HEK293 (cell line): ENCODE measurements at regions not wholly inside any gene's neighbourhood (a gene's known extent, or its start where the extent isn't known, plus 50 kb on each side); places are given as distances from the start of the nearest gene placed in this dataset.

ENCODE experiments used
- CTCF ChIA-PET: fragments of 350-600 bp; formaldehyde crosslinking; extraction: SDS; loops from one replicate; lab custom pipeline; 2021; ENCODE audit warnings: antibody characterized with exemption; lab: Yijun Ruan, JAX
- POLR2A ChIA-PET: fragments of 300-600 bp; formaldehyde crosslinking; extraction: SDS; loops from one replicate; lab custom pipeline; 2020; ENCODE audit warnings: antibody characterized with exemption, inconsistent platforms; lab: Yijun Ruan, JAX
- H3K27ac ChIP-seq: fragments of 200-500 bp; sonication (Bioruptor generic); 2 replicates; pipeline ENCODE4 v1.5.1; 2014; ENCODE audit warnings: low read depth, low read length, control low read depth, inconsistent platforms; ENCODE audit errors: extremely low read depth
- H3K36me3 ChIP-seq, 2 experiments: fragments of 200-500 bp in 1 of 2; sonication (Bioruptor generic) in 1 of 2; 1 replicate in 1 of 2; 2 replicates in 1 of 2; pipeline ENCODE4 v1.5.1; 2014 to 2017; ENCODE audit warnings: inconsistent platforms in 2 of 2, low read length in 2 of 2; ENCODE audit not compliant: control insufficient read depth in 2 of 2, insufficient read depth in 1 of 2
- H3K4me1 ChIP-seq: fragments of 200-500 bp; sonication (Bioruptor generic); 2 replicates; pipeline ENCODE4 v1.5.1; 2014; ENCODE audit warnings: mild to moderate bottlenecking, low read length, inconsistent platforms; ENCODE audit not compliant: control insufficient read depth, insufficient read depth
- H3K4me3 ChIP-seq: 2 replicates; pipeline ENCODE4 v1.5.1; 2011; ENCODE audit warnings: low read depth, mild to moderate bottlenecking, control low read depth, low read length, moderate library complexity
- H3K9me3 ChIP-seq: fragments of 200-500 bp; sonication (Bioruptor generic); 2 replicates; pipeline ENCODE4 v1.5.1; 2014; ENCODE audit warnings: low read depth, low read length, inconsistent platforms; ENCODE audit not compliant: control insufficient read depth, insufficient read depth
- GLI2 ChIP-seq: fragments of 450-650 bp; formaldehyde crosslinking; IDR thresholded peaks from 2 replicates; pipeline ENCODE4; 2017; ENCODE audit warnings: missing biosample characterization, missing genetic modification characterization, low read depth, borderline replicate concordance
- HOXC10 ChIP-seq: sonication (generic); formaldehyde crosslinking; IDR thresholded peaks from 2 replicates; pipeline ENCODE4 v1.8.1; 2023; ENCODE audit warnings: mild to moderate bottlenecking, missing genetic modification reagents
- MYNN ChIP-seq: fragments of 450-650 bp; formaldehyde crosslinking; IDR thresholded peaks from 2 replicates; pipeline ENCODE4 v1.5.1; 2016; ENCODE audit warnings: missing biosample characterization, missing genetic modification characterization, borderline replicate concordance
- SALL2 ChIP-seq: fragments of 450-650 bp; formaldehyde crosslinking; IDR thresholded peaks from 2 replicates; pipeline ENCODE4 v1.5.0; 2017; ENCODE audit warnings: missing biosample characterization, mild to moderate bottlenecking, missing genetic modification characterization, borderline replicate concordance
- TCF7L2 ChIP-seq: IDR thresholded peaks from 2 replicates; pipeline ENCODE4 v1.6.1; 2011; ENCODE audit warnings: low read depth, mild to moderate bottlenecking, inconsistent platforms, low read length, moderate library complexity, borderline replicate concordance
- ZBTB10 ChIP-seq: fragments of 450-650 bp; formaldehyde crosslinking; IDR thresholded peaks from 2 replicates; pipeline ENCODE4 v1.5.1; 2016; ENCODE audit warnings: missing biosample characterization, missing genetic modification characterization
- ZFP37 ChIP-seq: fragments of 450-650 bp; formaldehyde crosslinking; IDR thresholded peaks from 2 replicates; pipeline ENCODE4 v1.5.1; 2016; ENCODE audit warnings: missing biosample characterization, missing genetic modification characterization
- ZNF10 ChIP-seq: fragments of 450-650 bp; formaldehyde crosslinking; IDR thresholded peaks from 2 replicates; pipeline ENCODE4 v1.5.1; 2017; ENCODE audit warnings: missing biosample characterization, missing genetic modification characterization
- ZNF138 ChIP-seq: fragments of 450-650 bp; formaldehyde crosslinking; IDR thresholded peaks from 2 replicates; pipeline ENCODE4 v1.5.1; 2016; ENCODE audit warnings: missing biosample characterization, missing genetic modification characterization, borderline replicate concordance
- ZNF140 ChIP-seq: fragments of 450-650 bp; formaldehyde crosslinking; IDR thresholded peaks from 2 replicates; pipeline ENCODE4 v1.5.1; 2016; ENCODE audit warnings: missing biosample characterization, missing genetic modification characterization
- ZNF155 ChIP-seq: fragments of 450-650 bp; formaldehyde crosslinking; IDR thresholded peaks from 2 replicates; pipeline ENCODE4 v1.5.1; 2016; ENCODE audit warnings: missing biosample characterization, missing genetic modification characterization
- ZNF221 ChIP-seq: fragments of 450-650 bp; formaldehyde crosslinking; IDR thresholded peaks from 2 replicates; pipeline ENCODE4 v1.5.1; 2017; ENCODE audit warnings: missing biosample characterization, missing genetic modification characterization, borderline replicate concordance
- ZNF324 ChIP-seq: fragments of 450-650 bp; formaldehyde crosslinking; IDR thresholded peaks from 2 replicates; pipeline ENCODE4 v1.5.1; 2016; ENCODE audit warnings: missing biosample characterization, missing genetic modification characterization
- ZNF341 ChIP-seq: fragments of 450-650 bp; formaldehyde crosslinking; IDR thresholded peaks from 2 replicates; pipeline ENCODE4; 2016; ENCODE audit warnings: low read depth, missing biosample characterization, missing genetic modification characterization
- ZNF398 ChIP-seq: fragments of 450-650 bp; formaldehyde crosslinking; IDR thresholded peaks from 2 replicates; pipeline ENCODE4 v1.5.1; 2017; ENCODE audit warnings: missing biosample characterization, missing genetic modification characterization
- ZNF510 ChIP-seq: fragments of 450-650 bp; formaldehyde crosslinking; IDR thresholded peaks from 2 replicates; pipeline ENCODE4 v1.5.1; 2018; ENCODE audit warnings: mild to moderate bottlenecking, missing genetic modification characterization, missing biosample characterization; ENCODE audit not compliant: insufficient replicate concordance
- ZNF513 ChIP-seq: fragments of 450-650 bp; IDR thresholded peaks from 2 replicates; pipeline ENCODE4 v1.5.1; 2018; ENCODE audit warnings: missing biosample characterization, missing genetic modification characterization
- ZNF530 ChIP-seq: fragments of 450-650 bp; formaldehyde crosslinking; IDR thresholded peaks from 2 replicates; pipeline ENCODE4 v1.5.1; 2016; ENCODE audit warnings: low read depth, missing biosample characterization, missing genetic modification characterization
- ZNF596 ChIP-seq: fragments of 450-650 bp; IDR thresholded peaks from 2 replicates; pipeline ENCODE4 v1.5.0; 2018; ENCODE audit warnings: missing biosample characterization, mild to moderate bottlenecking, missing genetic modification characterization, moderate library complexity
- ZNF600 ChIP-seq: fragments of 450-650 bp; formaldehyde crosslinking; IDR thresholded peaks from 2 replicates; pipeline ENCODE4 v1.5.1; 2016; ENCODE audit warnings: missing biosample characterization, missing genetic modification characterization
- ZNF629 ChIP-seq: fragments of 450-650 bp; formaldehyde crosslinking; IDR thresholded peaks from 2 replicates; pipeline ENCODE4 v1.5.1; 2017; ENCODE audit warnings: missing biosample characterization, missing genetic modification characterization
- ZNF654 ChIP-seq: fragments of 450-650 bp; formaldehyde crosslinking; IDR thresholded peaks from 2 replicates; pipeline ENCODE4 v1.5.1; 2016; ENCODE audit warnings: low read depth, missing biosample characterization, missing genetic modification characterization
- ZNF701 ChIP-seq: fragments of 450-650 bp; formaldehyde crosslinking; IDR thresholded peaks from 2 replicates; pipeline ENCODE4 v1.5.1; 2016; ENCODE audit warnings: missing biosample characterization, missing genetic modification characterization
- ZNF747 ChIP-seq: fragments of 450-650 bp; formaldehyde crosslinking; IDR thresholded peaks from 2 replicates; pipeline ENCODE4 v1.5.1; 2016; ENCODE audit warnings: missing biosample characterization, missing genetic modification characterization
- ZNF76 ChIP-seq: fragments of 450-650 bp; formaldehyde crosslinking; IDR thresholded peaks from 2 replicates; pipeline ENCODE4; 2016; ENCODE audit warnings: low read depth, missing biosample characterization, missing genetic modification characterization, borderline replicate concordance
- ZNF792 ChIP-seq: fragments of 450-650 bp; formaldehyde crosslinking; IDR thresholded peaks from 2 replicates; pipeline ENCODE4 v1.5.1; 2016; ENCODE audit warnings: missing biosample characterization, missing genetic modification characterization
- ZSCAN5A ChIP-seq: fragments of 450-650 bp; formaldehyde crosslinking; IDR thresholded peaks from 2 replicates; pipeline ENCODE4 v1.5.1; 2016; ENCODE audit warnings: missing biosample characterization, missing genetic modification characterization

- no peak overlapping the region for H3K27ac ChIP-seq
- TF ChIP-seq ZNF10 = no peak
- no peak for TF ChIP-seq ZNF341 (tag by site-specific recombination)
- TF ChIP-seq ZFP37 = no peak
- TF ChIP-seq HOXC10 (CRISPR knock-in tag) = no peak
- TF ChIP-seq ZNF701 (tag by site-specific recombination) = no peak
- TF ChIP-seq ZNF221 (tag by site-specific recombination) = no peak
- no peak for TF ChIP-seq ZNF510 (tag by site-specific recombination)
- no peak for TF ChIP-seq SALL2
- no peak for TF ChIP-seq ZBTB10 (tag by site-specific recombination)
- no peak for TF ChIP-seq ZNF747 (tag by site-specific recombination)
- TF ChIP-seq ZNF138 (tag by site-specific recombination) = no peak
- TF ChIP-seq ZNF654 (tag by site-specific recombination) = no peak
- no peak for TF ChIP-seq ZNF629 (tag by site-specific recombination)
- TF ChIP-seq ZNF140 = no peak
- TF ChIP-seq ZNF600 (tag by site-specific recombination) = no peak
- H3K36me3 ChIP-seq = no peaks in the 10 kb centered on the region
- ChIA-PET POLR2A (no interaction called here), CTCF (interaction anchor here (0.6 kb wide), 1 partner anchor 602 kb away, joined by 5 read pairs; no protein-coding TSS in a partner anchor)
- no peaks in the 10 kb centered on the region for H3K9me3 ChIP-seq
- H3K4me1 ChIP-seq = no peaks in the 10 kb centered on the region
- H3K4me3 ChIP-seq = no peak overlapping the region
Measured at GRCh38 chr6:4615231-4615630, 161.0 kb upstream of the CDYL start.

GRCh38 chr6:4614637-4615036 lies 161.6 kb upstream of the CDYL start:
- H3K9me3 ChIP-seq = no peaks in the 10 kb centered on the region
- CTCF ChIA-PET = interaction anchor here (0.6 kb wide), 1 partner anchor 213 kb away, joined by 3 read pairs; no protein-coding TSS in a partner anchor
- no peaks in the 10 kb centered on the region for H3K4me1 ChIP-seq
- no peak overlapping the region for H3K27ac ChIP-seq
- POLR2A ChIA-PET = no interaction called here
- H3K4me3 ChIP-seq = no peak overlapping the region
- no peaks in the 10 kb centered on the region for H3K36me3 ChIP-seq
- TF ChIP-seq MYNN (tag by site-specific recombination) = no peak
- no peak for TF ChIP-seq ZNF155 (tag by site-specific recombination)
- no peak for TF ChIP-seq ZNF398

DNA sequence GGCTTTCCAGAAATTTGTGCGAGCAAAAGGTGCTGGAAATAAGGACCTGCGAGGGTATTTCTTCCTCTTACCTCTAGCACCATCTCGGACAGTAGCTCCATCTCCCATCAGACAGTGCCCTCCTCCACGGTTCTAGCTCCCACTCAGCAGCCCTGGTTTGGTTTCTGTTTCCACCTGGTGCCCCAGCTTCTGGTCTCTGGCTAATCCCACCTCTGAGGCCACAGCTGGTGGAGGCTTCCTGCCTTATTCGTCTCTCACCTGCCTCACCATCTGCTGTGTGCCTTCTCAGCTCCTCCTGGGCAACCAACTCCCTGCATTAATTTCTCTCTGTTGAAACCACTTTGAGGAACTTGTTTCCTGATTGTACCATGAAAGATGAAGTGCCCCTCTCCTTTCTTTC lies 162.4 kb upstream of the CDYL start:
- H3K9me3 ChIP-seq = no peaks in the 10 kb centered on the region
- no peak overlapping the region for H3K4me3 ChIP-seq
- POLR2A ChIA-PET = no interaction called here
- no peak overlapping the region for H3K27ac ChIP-seq
- CTCF ChIA-PET = interaction anchor here (0.6 kb wide), 1 partner anchor 214 kb away, joined by 3 read pairs; no protein-coding TSS in a partner anchor
- no peaks in the 10 kb centered on the region for H3K36me3 ChIP-seq
- no peaks in the 10 kb centered on the region for H3K4me1 ChIP-seq
- TF ChIP-seq ZNF530 = no peak
- no peak for TF ChIP-seq ZNF596 (tag by site-specific recombination)
- TF ChIP-seq GLI2 (tag by site-specific recombination) = no peak
- no peak for TF ChIP-seq ZNF513 (tag by site-specific recombination)
- TF ChIP-seq ZNF792 (tag by site-specific recombination) = no peak
- TF ChIP-seq ZNF76 (tag by site-specific recombination) = no peak
- no peak for TF ChIP-seq ZSCAN5A (tag by site-specific recombination)
- no peak for TF ChIP-seq TCF7L2
- TF ChIP-seq ZNF324 = no peak
